Activated CD4-positive, CD25-positive, alpha-beta regulatory T cell treated with anti-CD3 and anti-CD28 coated beads, Interleukin-2, amount 50 U/mL, for 24 hours (primary cell): ENCODE measurements at regions not wholly inside any gene's neighbourhood (a gene's known extent, or its start where the extent isn't known, plus 50 kb on each side); places are given as distances from the start of the nearest gene placed in this dataset.
"Not testable (repeated sequence)": the region's sequence is repeated elsewhere in the genome, so short reads cannot be mapped to it uniquely, and the experiment has no call there.

Experiments
- ATAC-seq, 2 donors: fragments of 150-1000 bp; cut with Tn5 transposase; one replicate each; pipeline ENCODE4 v1.10.0; 2021; ENCODE audit warnings: mild to moderate bottlenecking in 1 of 2, moderate library complexity in 1 of 2

- ATAC-seq, result no peak
These were observed 51.6 kb upstream of the MPP7 start for GRCh38 chr10:28354511-28354910.

GRCh38 chr10:28355376-28355775, 52.5 kb upstream of the MPP7 start:
- no peak for ATAC-seq

- no peak for ATAC-seq
These were observed 56.5 kb upstream of the MPP7 start for GRCh38 chr10:28359334-28359733.

GRCh38 chr10:28360175-28360574, 57.3 kb upstream of the MPP7 start:
- ATAC-seq, result no peak

- ATAC-seq, result no peak
These were observed 60.5 kb upstream of the MPP7 start for GRCh38 chr10:28363376-28363775.

GRCh38 chr10:28365840-28366239, 63.0 kb upstream of the MPP7 start:
- ATAC-seq, result no peak

GRCh38 chr10:28366994-28367393, 64.1 kb upstream of the MPP7 start:
- no peak for ATAC-seq

GRCh38 chr10:28367413-28367812, 64.5 kb upstream of the MPP7 start:
- ATAC-seq, result no peak

- peak; percentile 91 to 93 for ATAC-seq
These were observed 65.1 kb upstream of the MPP7 start for GRCh38 chr10:28367929-28368484.

- no peak for ATAC-seq
These were observed 67.4 kb upstream of the MPP7 start for GRCh38 chr10:28370107-28370835.

- not testable (repeated sequence) for ATAC-seq
These were observed 68.8 kb upstream of the MPP7 start for GRCh38 chr10:28371638-28372037.

- ATAC-seq, result no peak
These were observed 71.2 kb upstream of the MPP7 start for GRCh38 chr10:28374036-28374435.

- no peak for ATAC-seq
These were observed 72.8 kb upstream of the MPP7 start for GRCh38 chr10:28375399-28376354.

GRCh38 chr10:28378986-28379585, 76.2 kb upstream of the MPP7 start:
- ATAC-seq, result no peak

GRCh38 chr10:28381466-28381865, 78.6 kb upstream of the MPP7 start:
- ATAC-seq, result no peak

GRCh38 chr10:28381903-28382347, 79.1 kb upstream of the MPP7 start:
- peak; percentile 71 to 82 for ATAC-seq

GRCh38 chr10:28382525-28383269, 79.8 kb upstream of the MPP7 start:
- no peak for ATAC-seq

- no peak for ATAC-seq
These were observed 81.7 kb upstream of the MPP7 start for GRCh38 chr10:28384557-28384956.

- ATAC-seq, result no peak
These were observed 83.1 kb upstream of the MPP7 start for GRCh38 chr10:28385748-28386502.

GRCh38 chr10:28386503-28386868, 83.6 kb upstream of the MPP7 start:
- no peak for ATAC-seq

GRCh38 chr10:28387140-28387539, 84.3 kb upstream of the MPP7 start:
- ATAC-seq, result no peak

GRCh38 chr10:28391283-28391682, 88.4 kb upstream of the MPP7 start:
- ATAC-seq, result no peak
